ENCODE measurements at regions not wholly inside any gene's neighbourhood (a gene's known extent, or its start where the extent isn't known, plus 50 kb on each side); places are given as distances from the start of the nearest gene placed in this dataset.

DNA sequence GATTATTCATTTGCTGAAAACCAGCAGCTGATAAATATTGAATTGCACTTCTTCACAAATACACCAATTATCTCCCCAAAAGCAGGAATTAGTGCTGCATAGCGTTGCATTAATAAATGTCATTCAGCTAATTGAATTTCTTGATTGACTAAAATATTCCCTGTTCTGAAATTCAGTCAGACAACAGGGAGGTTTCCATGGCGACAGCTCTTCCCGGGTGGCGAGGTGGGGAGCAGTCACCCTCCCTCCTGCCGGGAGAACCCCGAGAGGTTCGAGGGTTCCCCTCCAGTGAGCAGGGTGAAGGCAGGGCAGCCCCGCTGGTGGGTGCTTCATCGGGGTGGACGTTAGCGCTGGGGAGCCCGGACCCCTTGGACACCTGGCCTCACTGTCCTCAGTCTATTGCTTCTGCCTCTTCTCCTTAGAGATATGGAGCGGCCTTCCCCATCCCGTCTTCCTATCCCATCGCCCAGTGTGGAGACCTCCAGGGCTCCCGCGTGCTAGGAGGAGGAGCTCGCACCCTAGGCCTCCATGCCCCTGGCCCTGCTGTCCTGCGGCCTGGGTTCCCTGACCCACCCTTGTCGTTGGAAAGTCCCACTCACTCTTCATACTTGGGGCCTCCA lies 983.5 kb downstream of the BRD1 start:
- H3K9me3 Mint-ChIP-seq = no peaks in the 10 kb centered on the region
- ATAC-seq (replicated peaks in 1 of 4) (no peak), DNase-seq (no peak)
- H3K27ac Mint-ChIP-seq = no peak overlapping the region
- no peak overlapping the region for H3K4me3 ChIP-seq (ENCODE audit: control insufficient read depth in 1 of 2, extremely low read depth in 1 of 2, low read length in 1 of 2)
- CTCF ChIA-PET = no interaction called here
- 90% methylated on average over 16 of the region's 20 CpGs for WGBS (ENCODE audit: insufficient coverage)
- H3K27ac ChIP-seq (ENCODE audit: low read length) = no peak overlapping the region
- no peaks in the 10 kb centered on the region for H3K36me3 ChIP-seq (ENCODE audit: control insufficient read depth in 2 of 2, extremely low read depth in 1 of 2, insufficient read depth in 1 of 2, low read length in 1 of 2)
- no peaks in the 10 kb centered on the region for H3K36me3 Mint-ChIP-seq
- no peak overlapping the region for H3K4me3 Mint-ChIP-seq
- peaks cover 22 to 25% of the 10 kb centered on the region in 2 donors for H3K27me3 Mint-ChIP-seq
- H3K4me1 Mint-ChIP-seq = no peaks in the 10 kb centered on the region
- POLR2A ChIA-PET = no interaction called here
- H3K9me3 ChIP-seq = no peaks in the 10 kb centered on the region
- H3K4me1 ChIP-seq (ENCODE audit: control insufficient read depth in 1 of 2, extremely low read depth in 1 of 2, insufficient read depth in 2 of 2, low read length in 2 of 2) = no peaks in the 10 kb centered on the region
- peaks cover 0 to 42% of the 10 kb centered on the region in 2 experiments for H3K27me3 ChIP-seq (replicated peaks in 1 of 2; ENCODE audit: control insufficient read depth in 2 of 2, extremely low read depth in 1 of 2, insufficient read depth in 2 of 2, low read length in 1 of 2)

GRCh38 chr22:48843640-48844039 lies 984.0 kb downstream of the BRD1 start:
- H3K27me3 Mint-ChIP-seq = peaks cover 22 to 25% of the 10 kb centered on the region in 2 donors
- Histone ChIP-seq H3K9me3 (no peaks in the 10 kb centered on the region), H3K36me3 (ENCODE audit: control insufficient read depth in 2 of 2, extremely low read depth in 1 of 2, insufficient read depth in 1 of 2, low read length in 1 of 2) (no peaks in the 10 kb centered on the region), H3K27ac (ENCODE audit: low read length) (no peak overlapping the region), H3K4me3 (ENCODE audit: control insufficient read depth in 1 of 2, extremely low read depth in 1 of 2, low read length in 1 of 2) (no peak overlapping the region), H3K4me1 (ENCODE audit: control insufficient read depth in 1 of 2, extremely low read depth in 1 of 2, insufficient read depth in 2 of 2, low read length in 2 of 2) (no peaks in the 10 kb centered on the region), H3K27me3 (replicated peaks in 1 of 2; ENCODE audit: control insufficient read depth in 2 of 2, extremely low read depth in 1 of 2, insufficient read depth in 2 of 2, low read length in 1 of 2) (peaks cover 0 to 40% of the 10 kb centered on the region in 2 experiments)
- no peaks in the 10 kb centered on the region for H3K9me3 Mint-ChIP-seq
- H3K27ac Mint-ChIP-seq = no peak overlapping the region
- H3K4me1 Mint-ChIP-seq = no peaks in the 10 kb centered on the region
- ChIA-PET CTCF (no interaction called here), POLR2A (no interaction called here)
- no peak overlapping the region for H3K4me3 Mint-ChIP-seq
- H3K36me3 Mint-ChIP-seq = no peaks in the 10 kb centered on the region
- ATAC-seq (replicated peaks in 1 of 4) (no peak), DNase-seq (no peak)
- WGBS (ENCODE audit: insufficient coverage) = 75% methylated on average over 5 of the region's 9 CpGs

DNA sequence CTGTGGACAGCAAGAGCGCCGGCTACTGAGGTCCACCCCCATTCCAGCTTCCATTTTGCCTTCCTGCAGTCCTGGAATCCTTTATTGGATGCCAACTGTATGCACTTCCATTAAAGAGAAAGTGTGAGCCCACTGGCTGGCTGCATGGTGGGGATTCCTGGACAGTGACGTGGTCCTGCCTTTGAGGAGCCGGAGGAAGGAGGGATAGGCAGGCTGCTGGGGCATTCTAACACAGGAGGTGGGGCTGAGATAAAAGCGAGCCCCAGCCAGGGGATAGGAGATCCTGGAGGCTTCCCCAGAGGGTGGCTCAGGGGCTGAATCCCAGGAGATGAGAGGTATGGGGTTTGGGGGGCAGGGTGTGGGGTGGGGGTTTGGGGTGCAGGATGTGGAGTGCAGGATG lies 984.7 kb downstream of the BRD1 start:
- ATAC-seq (replicated peaks in 1 of 4) (no peak), DNase-seq (no peak)
- Mint-ChIP-seq H3K27me3 (peaks cover 18 to 21% of the 10 kb centered on the region in 2 donors), H3K4me3 (no peak overlapping the region), H3K36me3 (no peaks in the 10 kb centered on the region), H3K9me3 (peaks cover 0 to 2% (median under 1%) of the 10 kb centered on the region in 3 donors), H3K4me1 (no peaks in the 10 kb centered on the region), H3K27ac (no peak overlapping the region)
- ChIA-PET CTCF (no interaction called here), POLR2A (no interaction called here)
- Histone ChIP-seq H3K9me3 (no peaks in the 10 kb centered on the region), H3K27me3 (replicated peaks in 1 of 2; ENCODE audit: control insufficient read depth in 2 of 2, extremely low read depth in 1 of 2, insufficient read depth in 2 of 2, low read length in 1 of 2) (peaks cover 0 to 35% of the 10 kb centered on the region in 2 experiments), H3K4me3 (ENCODE audit: control insufficient read depth in 1 of 2, extremely low read depth in 1 of 2, low read length in 1 of 2) (no peak overlapping the region), H3K36me3 (ENCODE audit: control insufficient read depth in 2 of 2, extremely low read depth in 1 of 2, insufficient read depth in 1 of 2, low read length in 1 of 2) (no peaks in the 10 kb centered on the region), H3K4me1 (ENCODE audit: control insufficient read depth in 1 of 2, extremely low read depth in 1 of 2, insufficient read depth in 2 of 2, low read length in 2 of 2) (no peaks in the 10 kb centered on the region), H3K27ac (ENCODE audit: low read length) (no peak overlapping the region)
- 71% methylated on average over 4 of the region's 5 CpGs for WGBS (ENCODE audit: insufficient coverage)

GRCh38 chr22:48842583-48842945 lies 985.1 kb downstream of the BRD1 start:
- 74% methylated on average over 12 of the region's 17 CpGs for WGBS (ENCODE audit: insufficient coverage)
- DNase-seq (no peak), ATAC-seq (replicated peaks in 1 of 4) (no peak)
- H3K9me3 Mint-ChIP-seq = peaks cover 0 to 6% (median 4%) of the 10 kb centered on the region in 3 donors
- H3K4me3 Mint-ChIP-seq = no peak overlapping the region
- H3K27ac Mint-ChIP-seq = no peak overlapping the region
- no peaks in the 10 kb centered on the region for H3K4me1 Mint-ChIP-seq
- H3K36me3 Mint-ChIP-seq = no peaks in the 10 kb centered on the region
- Histone ChIP-seq H3K27ac (ENCODE audit: low read length) (no peak overlapping the region), H3K4me1 (ENCODE audit: control insufficient read depth in 1 of 2, extremely low read depth in 1 of 2, insufficient read depth in 2 of 2, low read length in 2 of 2) (no peaks in the 10 kb centered on the region), H3K27me3 (replicated peaks in 1 of 2; ENCODE audit: control insufficient read depth in 2 of 2, extremely low read depth in 1 of 2, insufficient read depth in 2 of 2, low read length in 1 of 2) (peaks cover 0 to 32% of the 10 kb centered on the region in 2 experiments), H3K9me3 (no peaks in the 10 kb centered on the region), H3K4me3 (ENCODE audit: control insufficient read depth in 1 of 2, extremely low read depth in 1 of 2, low read length in 1 of 2) (no peak overlapping the region), H3K36me3 (ENCODE audit: control insufficient read depth in 2 of 2, extremely low read depth in 1 of 2, insufficient read depth in 1 of 2, low read length in 1 of 2) (no peaks in the 10 kb centered on the region)
- H3K27me3 Mint-ChIP-seq = peaks cover 15 to 19% of the 10 kb centered on the region in 2 donors
- CTCF ChIA-PET = no interaction called here
- POLR2A ChIA-PET = no interaction called here

GRCh38 chr22:48841881-48842582 lies 985.6 kb downstream of the BRD1 start:
- Histone ChIP-seq H3K9me3 (no peaks in the 10 kb centered on the region), H3K4me3 (ENCODE audit: control insufficient read depth in 1 of 2, extremely low read depth in 1 of 2, low read length in 1 of 2) (no peak overlapping the region), H3K36me3 (ENCODE audit: control insufficient read depth in 2 of 2, extremely low read depth in 1 of 2, insufficient read depth in 1 of 2, low read length in 1 of 2) (no peaks in the 10 kb centered on the region), H3K4me1 (ENCODE audit: control insufficient read depth in 1 of 2, extremely low read depth in 1 of 2, insufficient read depth in 2 of 2, low read length in 2 of 2) (no peaks in the 10 kb centered on the region), H3K27ac (ENCODE audit: low read length) (no peak overlapping the region), H3K27me3 (replicated peaks in 1 of 2; ENCODE audit: control insufficient read depth in 2 of 2, extremely low read depth in 1 of 2, insufficient read depth in 2 of 2, low read length in 1 of 2) (peaks cover 0 to 32% of the 10 kb centered on the region in 2 experiments)
- 75% methylated on average over 16 of the region's 22 CpGs for WGBS (ENCODE audit: insufficient coverage)
- DNase-seq (no peak), ATAC-seq (replicated peaks in 1 of 4) (no peak)
- Mint-ChIP-seq H3K27ac (no peak overlapping the region), H3K9me3 (peaks cover 0 to 10% (median 4%) of the 10 kb centered on the region in 3 donors), H3K4me3 (no peak overlapping the region), H3K27me3 (peaks cover 15 to 19% of the 10 kb centered on the region in 2 donors), H3K36me3 (no peaks in the 10 kb centered on the region), H3K4me1 (no peaks in the 10 kb centered on the region)
- POLR2A ChIA-PET = no interaction called here
- CTCF ChIA-PET = no interaction called here

GRCh38 chr22:48840112-48840949 lies 987.3 kb downstream of the BRD1 start:
- H3K27ac ChIP-seq (ENCODE audit: low read length) = no peak overlapping the region
- H3K9me3 ChIP-seq = no peaks in the 10 kb centered on the region
- CTCF ChIA-PET = no interaction called here
- Mint-ChIP-seq H3K4me1 (no peaks in the 10 kb centered on the region), H3K27ac (no peak overlapping the region), H3K4me3 (no peak overlapping the region), H3K27me3 (peaks cover 14 to 15% of the 10 kb centered on the region in 2 donors), H3K9me3 (peaks cover 0 to 10% (median 4%) of the 10 kb centered on the region in 3 donors), H3K36me3 (no peaks in the 10 kb centered on the region)
- no peak overlapping the region for H3K4me3 ChIP-seq (ENCODE audit: control insufficient read depth in 1 of 2, extremely low read depth in 1 of 2, low read length in 1 of 2)
- WGBS (ENCODE audit: insufficient coverage) = 86% methylated on average over 13 of the region's 16 CpGs
- H3K27me3 ChIP-seq (replicated peaks in 1 of 2; ENCODE audit: control insufficient read depth in 2 of 2, extremely low read depth in 1 of 2, insufficient read depth in 2 of 2, low read length in 1 of 2) = peaks cover 0 to 35% of the 10 kb centered on the region in 2 experiments
- no peaks in the 10 kb centered on the region for H3K36me3 ChIP-seq (ENCODE audit: control insufficient read depth in 2 of 2, extremely low read depth in 1 of 2, insufficient read depth in 1 of 2, low read length in 1 of 2)
- H3K4me1 ChIP-seq (ENCODE audit: control insufficient read depth in 1 of 2, extremely low read depth in 1 of 2, insufficient read depth in 2 of 2, low read length in 2 of 2) = no peaks in the 10 kb centered on the region
- POLR2A ChIA-PET = no interaction called here
- no peak for ATAC-seq (replicated peaks in 1 of 4)
- no peak for DNase-seq

All from T-cell (primary cell).